Mucosa of rectum (tissue), 2 donors: ENCODE measurements at regions not wholly inside any gene's neighbourhood (a gene's known extent, or its start where the extent isn't known, plus 50 kb on each side); places are given as distances from the start of the nearest gene placed in this dataset.
A peak's percentile ranks its signal among the peaks of the same experiment; 100 is the strongest.

Experiments used
- H3K27ac ChIP-seq, 2 donors: one replicate each; pipeline ENCODE4 v1.7.0; 2013; ENCODE audit warnings: inconsistent platforms in 2 of 2, low read depth in 2 of 2, low read length in 2 of 2
- H3K27me3 ChIP-seq, 2 donors: one replicate each; pipeline ENCODE4 v1.7.0; 2013; ENCODE audit warnings: low read length in 2 of 2; ENCODE audit not compliant: control insufficient read depth in 2 of 2, insufficient read depth in 2 of 2
- H3K36me3 ChIP-seq, 2 donors: one replicate each; pipeline ENCODE4 v1.7.0; 2013; ENCODE audit warnings: low read length in 2 of 2; ENCODE audit not compliant: control insufficient read depth in 2 of 2, insufficient read depth in 2 of 2
- H3K4me1 ChIP-seq, 2 donors: one replicate each; pipeline ENCODE4 v1.7.0; 2013; ENCODE audit warnings: low read length in 2 of 2, mild to moderate bottlenecking in 1 of 2; ENCODE audit not compliant: control insufficient read depth in 2 of 2, insufficient read depth in 2 of 2
- H3K4me3 ChIP-seq, 2 donors: one replicate each; pipeline ENCODE4 v1.7.0; 2013; ENCODE audit warnings: low read length in 2 of 2
- H3K9ac ChIP-seq, 2 donors: one replicate each; pipeline ENCODE4 v1.7.0; 2013; ENCODE audit warnings: low read length in 2 of 2, low read depth in 1 of 2, mild to moderate bottlenecking in 1 of 2
- H3K9me3 ChIP-seq, 2 donors: one replicate each; pipeline ENCODE4 v1.7.0; 2013; ENCODE audit warnings: low read length in 2 of 2; ENCODE audit not compliant: control insufficient read depth in 2 of 2
- donor health status: healthy.
- donor health status: Normal muscosa, but diverticular disease.

GRCh38 chr7:18081617-18082016 lies 54.0 kb upstream of the PRPS1L1 start:
- no peak overlapping the region for H3K4me3 ChIP-seq
- H3K36me3 ChIP-seq = no peaks in the 10 kb centered on the region
- H3K27ac ChIP-seq = no peak overlapping the region
- H3K4me1 ChIP-seq = peaks cover 0 to 3% of the 10 kb centered on the region in 2 donors
- peaks cover 3 to 11% of the 10 kb centered on the region in 2 donors for H3K27me3 ChIP-seq
- H3K9ac ChIP-seq = no peak overlapping the region
- H3K9me3 ChIP-seq = no peaks in the 10 kb centered on the region

GRCh38 chr7:18082169-18082568 lies 54.5 kb upstream of the PRPS1L1 start:
- Histone ChIP-seq H3K9me3 (no peaks in the 10 kb centered on the region), H3K9ac (no peak overlapping the region), H3K4me1 (peaks cover 3% of the 10 kb centered on the region in 2 donors), H3K27me3 (peaks cover 5 to 14% of the 10 kb centered on the region in 2 donors), H3K36me3 (no peaks in the 10 kb centered on the region), H3K27ac (no peak overlapping the region), H3K4me3 (no peak overlapping the region)

- Histone ChIP-seq H3K9ac (peak overlapping the region in 1 of 2 donors; percentile 29), H3K27me3 (peaks cover 10 to 15% of the 10 kb centered on the region in 2 donors), H3K9me3 (no peaks in the 10 kb centered on the region), H3K27ac (no peak overlapping the region), H3K4me1 (peaks cover 3% of the 10 kb centered on the region in 2 donors), H3K36me3 (no peaks in the 10 kb centered on the region), H3K4me3 (peak overlapping the region; percentile 51 to 71)
These were observed 58.7 kb upstream of the PRPS1L1 start for GRCh38 chr7:18086165-18087025.

GRCh38 chr7:18087026-18087686 lies 59.5 kb upstream of the PRPS1L1 start:
- H3K36me3 ChIP-seq = no peaks in the 10 kb centered on the region
- H3K27me3 ChIP-seq = peaks cover 10 to 15% of the 10 kb centered on the region in 2 donors
- H3K4me3 ChIP-seq = peak overlapping the region; percentile 51 to 62
- no peaks in the 10 kb centered on the region for H3K9me3 ChIP-seq
- H3K27ac ChIP-seq = no peak overlapping the region
- H3K9ac ChIP-seq = no peak overlapping the region
- peaks cover 3% of the 10 kb centered on the region in 2 donors for H3K4me1 ChIP-seq

- Histone ChIP-seq H3K36me3 (no peaks in the 10 kb centered on the region), H3K4me3 (peak overlapping the region in 1 of 2 donors; percentile 14), H3K9ac (no peak overlapping the region), H3K27ac (no peak overlapping the region), H3K4me1 (peaks cover 3% of the 10 kb centered on the region in 2 donors), H3K9me3 (no peaks in the 10 kb centered on the region), H3K27me3 (peaks cover 10 to 15% of the 10 kb centered on the region in 2 donors)
These were observed 60.0 kb upstream of the PRPS1L1 start for GRCh38 chr7:18087687-18088078.

- Histone ChIP-seq H3K4me3 (no peak overlapping the region), H3K9me3 (no peaks in the 10 kb centered on the region), H3K9ac (no peak overlapping the region), H3K27ac (no peak overlapping the region), H3K4me1 (no peaks in the 10 kb centered on the region), H3K36me3 (no peaks in the 10 kb centered on the region), H3K27me3 (no peaks in the 10 kb centered on the region)
These were observed 68.4 kb upstream of the PRPS1L1 start for GRCh38 chr7:18096087-18096486.

GRCh38 chr7:18102576-18102975 lies 74.9 kb upstream of the PRPS1L1 start:
- Histone ChIP-seq H3K9me3 (no peaks in the 10 kb centered on the region), H3K27ac (no peak overlapping the region), H3K27me3 (no peaks in the 10 kb centered on the region), H3K9ac (no peak overlapping the region), H3K36me3 (no peaks in the 10 kb centered on the region), H3K4me1 (no peaks in the 10 kb centered on the region), H3K4me3 (no peak overlapping the region)

- Histone ChIP-seq H3K9ac (no peak overlapping the region), H3K27ac (no peak overlapping the region), H3K4me1 (no peaks in the 10 kb centered on the region), H3K4me3 (no peak overlapping the region), H3K27me3 (no peaks in the 10 kb centered on the region), H3K9me3 (no peaks in the 10 kb centered on the region), H3K36me3 (no peaks in the 10 kb centered on the region)
These were observed 76.0 kb upstream of the PRPS1L1 start for GRCh38 chr7:18103436-18104218.

- no peak overlapping the region for H3K27ac ChIP-seq
- no peak overlapping the region for H3K4me3 ChIP-seq
- no peaks in the 10 kb centered on the region for H3K27me3 ChIP-seq
- no peaks in the 10 kb centered on the region for H3K4me1 ChIP-seq
- H3K9me3 ChIP-seq = no peaks in the 10 kb centered on the region
- no peaks in the 10 kb centered on the region for H3K36me3 ChIP-seq
- H3K9ac ChIP-seq = no peak overlapping the region
These were observed 82.1 kb upstream of the PRPS1L1 start for GRCh38 chr7:18109762-18110161.

GRCh38 chr7:18116661-18117060 lies 89.0 kb upstream of the PRPS1L1 start:
- no peak overlapping the region for H3K9ac ChIP-seq
- H3K27me3 ChIP-seq = no peaks in the 10 kb centered on the region
- no peak overlapping the region for H3K27ac ChIP-seq
- H3K4me1 ChIP-seq = no peaks in the 10 kb centered on the region
- H3K9me3 ChIP-seq = no peaks in the 10 kb centered on the region
- H3K4me3 ChIP-seq = no peak overlapping the region
- no peaks in the 10 kb centered on the region for H3K36me3 ChIP-seq
